Osteocyte (in vitro differentiated cells): ENCODE measurements at regions not wholly inside any gene's neighbourhood (a gene's known extent, or its start where the extent isn't known, plus 50 kb on each side); places are given as distances from the start of the nearest gene placed in this dataset.

Source experiments
- DNase-seq: peaks from one replicate; pipeline ENCODE4 v3.0.0; 2021; ENCODE audit warnings: mixed read lengths; ENCODE audit not compliant: unreplicated experiment; ENCODE audit errors: extremely low spot score
- H3K27ac Mint-ChIP-seq: one replicate; pipeline ENCODE4 v1.8.0; 2021; ENCODE audit warnings: mild to moderate bottlenecking, mixed read lengths; ENCODE audit not compliant: unreplicated experiment
- H3K27me3 Mint-ChIP-seq: one replicate; pipeline ENCODE4 v1.8.0; 2021; ENCODE audit warnings: mixed read lengths; ENCODE audit not compliant: unreplicated experiment
- H3K36me3 Mint-ChIP-seq: one replicate; pipeline ENCODE4 v1.8.0; 2021; ENCODE audit warnings: mixed read lengths; ENCODE audit not compliant: unreplicated experiment
- H3K4me1 Mint-ChIP-seq: one replicate; pipeline ENCODE4 v1.8.0; 2021; ENCODE audit warnings: mixed read lengths; ENCODE audit not compliant: unreplicated experiment
- H3K4me3 Mint-ChIP-seq: one replicate; pipeline ENCODE4 v1.8.0; 2021; ENCODE audit warnings: mild to moderate bottlenecking, moderate library complexity, mixed read lengths; ENCODE audit not compliant: unreplicated experiment
- H3K9me3 Mint-ChIP-seq: one replicate; pipeline ENCODE4 v1.8.0; 2021; ENCODE audit warnings: mixed read lengths; ENCODE audit not compliant: unreplicated experiment
- TF ChIP-seq, protein P1 (sequence below): fragments of 200-600 bp; sonication (generic); IDR thresholded peaks from 2 replicates; pipeline ENCODE4 v1.5.0; 2021; ENCODE audit warnings: antibody characterized with exemption, mild to moderate bottlenecking, moderate library complexity

- DNase-seq = no peak
- no peaks in the 10 kb centered on the region for H3K36me3 Mint-ChIP-seq
- H3K4me1 Mint-ChIP-seq = peaks cover 29% of the 10 kb centered on the region
- no peaks in the 10 kb centered on the region for H3K27me3 Mint-ChIP-seq
- H3K27ac Mint-ChIP-seq = no peak overlapping the region
- no peaks in the 10 kb centered on the region for H3K9me3 Mint-ChIP-seq
- TF ChIP-seq, protein P1, sequence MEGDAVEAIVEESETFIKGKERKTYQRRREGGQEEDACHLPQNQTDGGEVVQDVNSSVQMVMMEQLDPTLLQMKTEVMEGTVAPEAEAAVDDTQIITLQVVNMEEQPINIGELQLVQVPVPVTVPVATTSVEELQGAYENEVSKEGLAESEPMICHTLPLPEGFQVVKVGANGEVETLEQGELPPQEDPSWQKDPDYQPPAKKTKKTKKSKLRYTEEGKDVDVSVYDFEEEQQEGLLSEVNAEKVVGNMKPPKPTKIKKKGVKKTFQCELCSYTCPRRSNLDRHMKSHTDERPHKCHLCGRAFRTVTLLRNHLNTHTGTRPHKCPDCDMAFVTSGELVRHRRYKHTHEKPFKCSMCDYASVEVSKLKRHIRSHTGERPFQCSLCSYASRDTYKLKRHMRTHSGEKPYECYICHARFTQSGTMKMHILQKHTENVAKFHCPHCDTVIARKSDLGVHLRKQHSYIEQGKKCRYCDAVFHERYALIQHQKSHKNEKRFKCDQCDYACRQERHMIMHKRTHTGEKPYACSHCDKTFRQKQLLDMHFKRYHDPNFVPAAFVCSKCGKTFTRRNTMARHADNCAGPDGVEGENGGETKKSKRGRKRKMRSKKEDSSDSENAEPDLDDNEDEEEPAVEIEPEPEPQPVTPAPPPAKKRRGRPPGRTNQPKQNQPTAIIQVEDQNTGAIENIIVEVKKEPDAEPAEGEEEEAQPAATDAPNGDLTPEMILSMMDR = no peak
- no peak overlapping the region for H3K4me3 Mint-ChIP-seq
Observed at GRCh38 chr6:85390775-85391174, 59.1 kb upstream of the NT5E start.

DNA sequence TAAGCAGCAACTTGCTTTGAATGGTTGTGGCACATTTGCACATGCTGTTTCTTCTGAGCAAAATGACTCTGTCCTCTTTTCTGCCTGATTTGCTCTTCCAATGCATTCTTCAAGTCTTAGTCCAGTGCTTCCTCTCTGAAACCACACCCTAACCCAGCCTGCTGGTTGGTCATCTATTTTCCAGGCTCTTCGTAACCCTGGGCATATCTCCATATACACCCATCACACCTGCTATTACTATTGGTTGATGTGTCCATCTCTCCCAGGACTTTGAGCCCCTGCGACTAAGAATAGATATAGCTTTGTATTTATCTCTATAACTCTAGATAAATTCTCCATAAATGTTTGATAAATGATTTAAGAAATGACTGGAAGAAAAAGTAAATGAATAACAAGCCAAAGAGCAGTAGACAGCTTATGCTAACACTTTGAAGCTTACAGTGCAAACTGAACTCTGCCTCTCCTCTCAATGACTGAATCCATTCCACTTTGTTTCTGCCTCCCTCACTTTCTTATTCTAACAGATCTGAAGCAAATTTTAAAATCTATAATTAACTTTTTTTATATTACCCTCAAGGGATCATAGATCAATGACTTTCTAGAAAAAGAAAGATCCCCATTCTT, 59.7 kb upstream of the NT5E start:
- no peak overlapping the region for H3K27ac Mint-ChIP-seq

DNA sequence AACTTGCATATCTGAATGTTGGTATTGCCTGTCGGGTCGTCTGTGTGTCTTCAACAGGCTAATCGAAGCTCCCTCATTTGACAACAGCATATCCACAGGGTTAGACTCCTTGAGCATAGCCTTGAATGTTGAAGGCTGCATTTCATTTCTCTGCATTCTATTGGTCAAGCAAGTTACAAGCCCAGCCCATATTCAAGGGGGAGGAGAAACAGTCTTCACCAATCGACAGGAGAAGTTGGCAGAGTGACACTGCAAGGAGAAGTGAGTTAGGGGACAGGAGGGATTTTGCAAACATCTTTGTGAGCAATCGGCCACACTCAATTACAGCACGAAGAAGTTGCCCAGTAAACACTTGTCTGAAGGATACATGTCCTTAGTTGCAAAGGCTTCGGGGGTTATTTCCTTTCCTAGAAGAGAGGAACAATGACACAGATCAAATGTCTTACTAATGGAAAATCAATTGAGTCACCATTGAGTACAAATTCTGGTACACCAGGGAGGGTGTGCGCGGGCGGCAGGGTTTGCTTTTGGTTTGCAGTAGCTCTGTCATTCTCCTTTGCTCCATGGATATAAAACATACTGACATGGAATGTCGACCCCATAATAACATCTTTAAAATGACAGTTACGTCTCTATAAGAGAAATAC, 60.6 kb upstream of the NT5E start:
- no peaks in the 10 kb centered on the region for H3K9me3 Mint-ChIP-seq
- no peaks in the 10 kb centered on the region for H3K36me3 Mint-ChIP-seq
- peaks cover 28% of the 10 kb centered on the region for H3K4me1 Mint-ChIP-seq
- no peak overlapping the region for H3K27ac Mint-ChIP-seq
- DNase-seq = no peak
- no peaks in the 10 kb centered on the region for H3K27me3 Mint-ChIP-seq
- TF ChIP-seq, protein P1 = no peak
- no peak overlapping the region for H3K4me3 Mint-ChIP-seq

More for the DNA sequence above, 59.7 kb upstream of the NT5E start:
- Mint-ChIP-seq H3K36me3 (no peaks in the 10 kb centered on the region), H3K9me3 (no peaks in the 10 kb centered on the region), H3K27me3 (no peaks in the 10 kb centered on the region), H3K4me3 (no peak overlapping the region), H3K4me1 (peaks cover 27% of the 10 kb centered on the region)
- DNase-seq = no peak
- TF ChIP-seq, protein P1 = no peak

DNA sequence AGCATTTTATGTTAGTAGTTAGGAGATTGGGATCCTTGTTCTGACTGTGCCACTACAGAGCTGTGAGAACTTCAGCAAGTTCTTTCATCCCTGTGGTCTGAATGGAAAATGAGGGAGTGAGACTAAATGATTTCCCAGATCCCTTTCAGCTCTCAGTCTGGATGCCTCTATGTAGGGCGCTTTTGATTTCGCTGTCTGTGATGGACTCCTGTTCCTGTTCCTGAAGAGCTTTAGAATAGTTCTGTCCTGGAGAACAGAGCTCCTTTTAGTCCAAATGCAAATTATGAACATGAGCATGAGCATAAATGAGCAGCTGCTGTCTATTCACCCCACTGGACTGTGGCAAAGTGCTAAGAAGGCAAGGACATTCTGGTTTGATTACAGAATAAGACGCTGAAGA, 61.4 kb upstream of the NT5E start:
- H3K27ac Mint-ChIP-seq = no peak overlapping the region
- TF ChIP-seq, protein P1 = no peak
- H3K9me3 Mint-ChIP-seq = no peaks in the 10 kb centered on the region
- peaks cover 28% of the 10 kb centered on the region for H3K4me1 Mint-ChIP-seq
- H3K4me3 Mint-ChIP-seq = no peak overlapping the region
- DNase-seq = no peak
- no peaks in the 10 kb centered on the region for H3K36me3 Mint-ChIP-seq
- H3K27me3 Mint-ChIP-seq = no peaks in the 10 kb centered on the region

DNA sequence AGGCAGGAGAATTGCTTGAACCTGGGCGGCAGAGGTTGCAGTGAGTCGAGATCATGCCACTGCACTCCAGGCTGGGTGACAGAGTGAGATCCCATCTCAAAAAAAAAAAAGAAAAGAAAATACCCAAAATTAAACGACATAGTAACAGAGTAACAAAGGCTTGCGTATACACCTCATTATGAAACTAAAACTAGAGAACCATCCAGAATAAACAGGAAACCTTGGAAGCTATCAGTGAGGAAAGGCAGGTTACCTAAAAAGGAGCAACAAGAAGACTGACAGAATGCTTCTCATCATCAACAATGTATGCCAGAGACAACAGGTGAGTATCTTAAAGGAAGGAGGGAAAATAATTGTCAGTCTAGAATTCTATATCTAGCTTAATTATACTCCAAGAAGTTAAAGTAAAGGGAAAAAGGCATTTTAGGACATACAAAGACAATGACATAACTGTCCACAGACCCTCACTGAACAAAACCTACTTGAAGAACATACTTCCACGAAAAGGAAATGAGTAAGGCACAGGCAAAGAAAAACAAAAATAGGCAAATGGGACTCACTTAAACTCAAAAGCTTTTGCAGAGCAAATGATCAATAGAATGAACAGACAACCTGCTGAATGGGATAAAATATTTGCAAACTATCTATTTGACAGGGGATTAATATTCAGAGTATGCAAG, 64.1 kb upstream of the NT5E start:
- DNase-seq = no peak
- Mint-ChIP-seq H3K27me3 (no peaks in the 10 kb centered on the region), H3K27ac (no peak overlapping the region), H3K4me3 (no peak overlapping the region), H3K4me1 (peaks cover 16% of the 10 kb centered on the region), H3K9me3 (no peaks in the 10 kb centered on the region), H3K36me3 (no peaks in the 10 kb centered on the region)
- TF ChIP-seq, protein P1 = no peak
